ENCODE measurements at regions not wholly inside any gene's neighbourhood (a gene's known extent, or its start where the extent isn't known, plus 50 kb on each side); places are given as distances from the start of the nearest gene placed in this dataset.

DNA sequence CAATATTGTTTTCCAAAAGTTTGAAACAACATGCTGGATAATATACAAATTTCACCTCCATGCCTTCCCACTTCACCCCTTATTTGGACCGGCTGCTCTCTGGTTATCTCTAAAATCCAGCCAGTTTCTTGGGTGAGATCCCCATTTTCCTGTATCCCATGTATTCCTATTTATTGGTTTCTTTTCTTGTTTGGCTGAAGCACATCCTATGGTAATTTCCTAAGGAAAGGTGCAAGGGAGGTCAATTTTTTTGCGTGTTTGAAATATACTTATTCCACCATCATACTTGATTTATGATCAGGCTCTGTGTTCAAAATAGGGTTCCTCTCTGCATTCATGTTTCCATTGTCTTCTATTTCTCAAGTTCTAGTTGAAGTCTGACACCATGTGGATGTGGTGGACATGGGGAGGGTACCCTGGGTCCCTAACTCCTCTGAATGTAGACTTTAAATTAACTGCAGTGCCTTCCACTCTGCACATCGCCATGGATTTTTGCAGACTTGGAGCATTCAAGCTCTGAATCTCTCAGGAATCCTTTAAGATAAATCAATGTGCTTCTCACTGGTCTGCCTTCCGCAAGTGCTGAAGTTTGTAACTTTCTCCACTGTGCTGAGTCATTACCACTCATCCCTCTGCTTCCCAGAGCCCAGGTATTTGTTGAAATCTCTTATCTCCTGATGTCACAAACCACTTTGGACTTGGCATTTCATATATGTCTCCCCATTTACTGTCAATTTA, 52.1 kb upstream of the TLE3 start:
- no peak for DNase-seq

DNA sequence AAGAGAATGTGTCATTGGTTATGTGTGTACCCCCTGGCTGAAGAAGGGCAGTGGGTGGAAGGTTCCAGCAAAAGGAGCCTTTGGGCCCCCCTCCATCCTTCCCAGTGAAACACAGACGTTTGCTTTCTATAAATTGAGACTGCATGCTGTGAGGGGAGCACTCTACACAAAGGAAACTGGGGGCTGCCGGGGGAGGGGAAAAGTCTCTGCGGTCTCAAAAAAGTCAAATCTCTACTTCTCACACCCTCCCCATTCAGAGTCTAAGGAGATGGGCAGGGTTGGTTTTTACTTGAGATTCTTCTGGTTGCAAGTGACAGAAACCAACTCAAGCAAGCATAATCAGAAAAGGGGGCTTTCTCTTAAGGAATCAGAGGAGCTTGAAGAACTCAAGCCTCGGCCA, 50.1 kb upstream of the TLE3 start:
- DNase-seq: no peak

All from stimulated activated CD4-positive, alpha-beta T cell treated with anti-CD3 and anti-CD28 coated beads, Interleukin-4, amount 100 ng/mL, for 4 hours (primary cell).